K562 (cell line): ENCODE measurements at regions not wholly inside any gene's neighbourhood (a gene's known extent, or its start where the extent isn't known, plus 50 kb on each side); places are given as distances from the start of the nearest gene placed in this dataset.

Experiments
- GATAD2A ChIP-seq: fragments of 450-650 bp; IDR thresholded peaks from 2 replicates; pipeline ENCODE4 v1.6.1; 2017
- HDAC8 ChIP-seq: fragments of 450-650 bp; IDR thresholded peaks from 2 replicates; pipeline ENCODE4 v1.6.1; 2016; ENCODE audit warnings: mild to moderate bottlenecking, missing genetic modification characterization, moderate library complexity, missing compliant biosample characterization
- HMG20A ChIP-seq: fragments of 450-650 bp; formaldehyde crosslinking; conservative IDR thresholded peaks from 2 replicates; pipeline ENCODE4 v1.4.0; 2020; ENCODE audit warnings: mild to moderate bottlenecking, mixed read lengths
- KLF10 ChIP-seq: fragments of 250-450 bp; sonication (Bioruptor Pico); IDR thresholded peaks from 2 replicates; pipeline ENCODE4 v1.6.1; 2021; ENCODE audit warnings: matching md5 sums
- MAZ ChIP-seq, 2 experiments: fragments of 450-650 bp in 1 of 2; sonication (generic) in 1 of 2; formaldehyde crosslinking; IDR thresholded peaks in 1 of 2; conservative IDR thresholded peaks in 1 of 2; 2 replicates each; pipeline versions ENCODE4 v1.4.0 to v1.5.0; 2020; ENCODE audit warnings: mild to moderate bottlenecking in 1 of 2, missing genetic modification reagents in 1 of 2
- NFE2 ChIP-seq: IDR thresholded peaks from 2 replicates; pipeline ENCODE4 v1.6.1; 2014; ENCODE audit warnings: antibody characterized with exemption, low read depth
- SREBF2 ChIP-seq: sonication (generic); formaldehyde crosslinking; IDR thresholded peaks from 2 replicates; pipeline ENCODE4 v1.4.0; 2020; ENCODE audit warnings: mild to moderate bottlenecking, missing genetic modification reagents
- TARDBP ChIP-seq: fragments of 450-650 bp; IDR thresholded peaks from 2 replicates; pipeline ENCODE4 v1.6.1; 2016
- TOE1 ChIP-seq, 2 experiments: fragments of 450-650 bp in 1 of 2; sonication (generic) in 1 of 2; formaldehyde crosslinking in 1 of 2; IDR thresholded peaks; 2 replicates each; pipeline versions ENCODE4 v1.7.1 to v1.8.0; 2016 to 2022; ENCODE audit warnings: borderline replicate concordance in 2 of 2, mild to moderate bottlenecking in 2 of 2, antibody characterized with exemption in 1 of 2, inconsistent platforms in 1 of 2, low read depth in 1 of 2, missing genetic modification reagents in 1 of 2, moderate library complexity in 1 of 2
- XRCC3 ChIP-seq: fragments of 450-650 bp; IDR thresholded peaks from 2 replicates; pipeline ENCODE4 v1.6.1; 2017; ENCODE audit warnings: mild to moderate bottlenecking, moderate library complexity
- ZNF24 ChIP-seq: fragments of 450-650 bp; IDR thresholded peaks from 2 replicates; pipeline ENCODE4 v1.6.1; 2016
- TF ChIP-seq, protein P1 (sequence below): fragments of 450-650 bp; IDR thresholded peaks from 2 replicates; pipeline ENCODE4 v1.6.1; 2018; ENCODE audit not compliant: partially characterized antibody
- TF ChIP-seq, protein P2 (sequence below): fragments of 450-650 bp; IDR thresholded peaks from one replicate; pipeline ENCODE4 v1.6.1; 2018; ENCODE audit warnings: mild to moderate bottlenecking, moderate library complexity; ENCODE audit not compliant: partially characterized antibody
- TF ChIP-seq, protein P3 (sequence below): sonication (generic); formaldehyde crosslinking; IDR thresholded peaks from 2 replicates; pipeline ENCODE4 v1.4.0; 2020; ENCODE audit warnings: mild to moderate bottlenecking, missing genetic modification reagents
- TF ChIP-seq, protein P4 (sequence below): fragments of 250-450 bp; sonication (Bioruptor Pico); IDR thresholded peaks from 2 replicates; pipeline ENCODE4 v1.4.0; 2020; ENCODE audit warnings: mild to moderate bottlenecking, moderate library complexity

DNA sequence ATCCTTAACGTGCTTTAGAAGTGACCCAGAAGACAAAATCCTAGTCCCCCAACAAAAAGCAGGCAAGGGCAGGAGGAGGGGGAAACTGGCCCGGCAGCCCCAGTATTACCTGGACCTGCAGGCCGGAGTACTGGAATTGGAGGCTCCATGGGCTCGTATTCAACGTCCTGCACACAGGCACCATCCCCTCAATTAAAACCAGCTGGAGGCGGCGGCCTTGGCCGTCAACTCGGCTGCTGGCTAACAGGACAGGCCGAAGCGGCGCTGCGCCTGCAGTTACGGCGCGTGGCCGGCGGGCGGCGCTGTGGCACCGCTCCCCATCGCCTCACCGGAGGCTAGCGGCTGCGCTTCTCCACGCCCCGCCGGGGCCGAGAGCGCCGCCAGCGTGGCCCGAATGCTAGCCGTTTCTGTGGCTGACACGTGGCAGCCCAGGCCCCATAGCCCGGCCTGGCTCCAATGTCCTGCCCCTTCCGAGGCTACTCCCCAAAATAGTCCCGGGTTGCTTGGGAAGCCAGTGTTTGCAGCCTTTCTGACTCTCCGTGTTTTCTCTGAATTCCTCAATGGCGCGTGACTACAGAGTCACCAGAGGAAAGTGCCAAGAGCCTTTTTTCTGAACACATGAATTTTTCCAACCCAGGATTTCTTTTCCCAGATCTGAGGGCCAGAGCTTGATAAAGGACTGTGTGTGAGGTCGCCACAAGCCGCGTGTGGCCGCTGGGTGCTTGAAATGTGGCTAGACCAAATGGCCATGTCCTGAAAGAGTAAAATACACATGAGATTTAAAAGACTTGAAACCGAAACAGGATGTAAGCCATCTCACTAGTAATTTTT lies 82.5 kb downstream of the HHIPL2 start (continued):
- TF ChIP-seq, protein P1, sequence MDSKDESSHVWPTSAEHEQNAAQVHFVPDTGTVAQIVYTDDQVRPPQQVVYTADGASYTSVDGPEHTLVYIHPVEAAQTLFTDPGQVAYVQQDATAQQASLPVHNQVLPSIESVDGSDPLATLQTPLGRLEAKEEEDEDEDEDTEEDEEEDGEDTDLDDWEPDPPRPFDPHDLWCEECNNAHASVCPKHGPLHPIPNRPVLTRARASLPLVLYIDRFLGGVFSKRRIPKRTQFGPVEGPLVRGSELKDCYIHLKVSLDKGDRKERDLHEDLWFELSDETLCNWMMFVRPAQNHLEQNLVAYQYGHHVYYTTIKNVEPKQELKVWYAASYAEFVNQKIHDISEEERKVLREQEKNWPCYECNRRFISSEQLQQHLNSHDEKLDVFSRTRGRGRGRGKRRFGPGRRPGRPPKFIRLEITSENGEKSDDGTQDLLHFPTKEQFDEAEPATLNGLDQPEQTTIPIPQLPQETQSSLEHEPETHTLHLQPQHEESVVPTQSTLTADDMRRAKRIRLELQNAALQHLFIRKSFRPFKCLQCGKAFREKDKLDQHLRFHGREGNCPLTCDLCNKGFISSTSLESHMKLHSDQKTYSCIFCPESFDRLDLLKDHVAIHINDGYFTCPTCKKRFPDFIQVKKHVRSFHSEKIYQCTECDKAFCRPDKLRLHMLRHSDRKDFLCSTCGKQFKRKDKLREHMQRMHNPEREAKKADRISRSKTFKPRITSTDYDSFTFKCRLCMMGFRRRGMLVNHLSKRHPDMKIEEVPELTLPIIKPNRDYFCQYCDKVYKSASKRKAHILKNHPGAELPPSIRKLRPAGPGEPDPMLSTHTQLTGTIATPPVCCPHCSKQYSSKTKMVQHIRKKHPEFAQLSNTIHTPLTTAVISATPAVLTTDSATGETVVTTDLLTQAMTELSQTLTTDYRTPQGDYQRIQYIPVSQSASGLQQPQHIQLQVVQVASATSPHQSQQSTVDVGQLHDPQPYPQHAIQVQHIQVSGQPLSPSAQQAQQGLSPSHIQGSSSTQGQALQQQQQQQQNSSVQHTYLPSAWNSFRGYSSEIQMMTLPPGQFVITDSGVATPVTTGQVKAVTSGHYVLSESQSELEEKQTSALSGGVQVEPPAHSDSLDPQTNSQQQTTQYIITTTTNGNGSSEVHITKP: peak; percentile 72
- TF ChIP-seq HDAC8 (tag) (peak; percentile 77; the same call in 1 of the 2 replicates), MAZ (CRISPR knock-in tag; conservative IDR thresholded peaks at IDR 0.05 in 1 of 2, IDR thresholded peaks at IDR 0.05 in 1 of 2) (peak; percentile 76 to 87), XRCC3 (no peak), TOE1 (IDR thresholded peaks at IDR 0.05; ENCODE audit: borderline replicate concordance) (peak; percentile 60; the same call in 1 of the 2 replicates), TOE1 (CRISPR knock-in tag; IDR thresholded peaks at IDR 0.05; ENCODE audit: borderline replicate concordance, low read depth) (no peak), SREBF2 (CRISPR knock-in tag) (peak; percentile 82; the same call in 1 of the 2 replicates), ZNF24 (peak; percentile 88), KLF10 (CRISPR knock-in tag) (no peak), NFE2 (no peak), TARDBP (peak; percentile 89), HMG20A (CRISPR knock-in tag) (no peak), GATAD2A (0 out of 2 replicates have a peak, but pooled peaks have one; percentile 74)
- TF ChIP-seq, protein P2, sequence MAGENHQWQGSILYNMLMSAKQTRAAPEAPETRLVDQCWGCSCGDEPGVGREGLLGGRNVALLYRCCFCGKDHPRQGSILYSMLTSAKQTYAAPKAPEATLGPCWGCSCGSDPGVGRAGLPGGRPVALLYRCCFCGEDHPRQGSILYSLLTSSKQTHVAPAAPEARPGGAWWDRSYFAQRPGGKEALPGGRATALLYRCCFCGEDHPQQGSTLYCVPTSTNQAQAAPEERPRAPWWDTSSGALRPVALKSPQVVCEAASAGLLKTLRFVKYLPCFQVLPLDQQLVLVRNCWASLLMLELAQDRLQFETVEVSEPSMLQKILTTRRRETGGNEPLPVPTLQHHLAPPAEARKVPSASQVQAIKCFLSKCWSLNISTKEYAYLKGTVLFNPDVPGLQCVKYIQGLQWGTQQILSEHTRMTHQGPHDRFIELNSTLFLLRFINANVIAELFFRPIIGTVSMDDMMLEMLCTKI: no peak
- TF ChIP-seq, protein P3, sequence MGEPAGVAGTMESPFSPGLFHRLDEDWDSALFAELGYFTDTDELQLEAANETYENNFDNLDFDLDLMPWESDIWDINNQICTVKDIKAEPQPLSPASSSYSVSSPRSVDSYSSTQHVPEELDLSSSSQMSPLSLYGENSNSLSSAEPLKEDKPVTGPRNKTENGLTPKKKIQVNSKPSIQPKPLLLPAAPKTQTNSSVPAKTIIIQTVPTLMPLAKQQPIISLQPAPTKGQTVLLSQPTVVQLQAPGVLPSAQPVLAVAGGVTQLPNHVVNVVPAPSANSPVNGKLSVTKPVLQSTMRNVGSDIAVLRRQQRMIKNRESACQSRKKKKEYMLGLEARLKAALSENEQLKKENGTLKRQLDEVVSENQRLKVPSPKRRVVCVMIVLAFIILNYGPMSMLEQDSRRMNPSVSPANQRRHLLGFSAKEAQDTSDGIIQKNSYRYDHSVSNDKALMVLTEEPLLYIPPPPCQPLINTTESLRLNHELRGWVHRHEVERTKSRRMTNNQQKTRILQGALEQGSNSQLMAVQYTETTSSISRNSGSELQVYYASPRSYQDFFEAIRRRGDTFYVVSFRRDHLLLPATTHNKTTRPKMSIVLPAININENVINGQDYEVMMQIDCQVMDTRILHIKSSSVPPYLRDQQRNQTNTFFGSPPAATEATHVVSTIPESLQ (CRISPR knock-in tag): peak; percentile 98; the same call in 1 of the 2 replicates
- TF ChIP-seq, protein P4, sequence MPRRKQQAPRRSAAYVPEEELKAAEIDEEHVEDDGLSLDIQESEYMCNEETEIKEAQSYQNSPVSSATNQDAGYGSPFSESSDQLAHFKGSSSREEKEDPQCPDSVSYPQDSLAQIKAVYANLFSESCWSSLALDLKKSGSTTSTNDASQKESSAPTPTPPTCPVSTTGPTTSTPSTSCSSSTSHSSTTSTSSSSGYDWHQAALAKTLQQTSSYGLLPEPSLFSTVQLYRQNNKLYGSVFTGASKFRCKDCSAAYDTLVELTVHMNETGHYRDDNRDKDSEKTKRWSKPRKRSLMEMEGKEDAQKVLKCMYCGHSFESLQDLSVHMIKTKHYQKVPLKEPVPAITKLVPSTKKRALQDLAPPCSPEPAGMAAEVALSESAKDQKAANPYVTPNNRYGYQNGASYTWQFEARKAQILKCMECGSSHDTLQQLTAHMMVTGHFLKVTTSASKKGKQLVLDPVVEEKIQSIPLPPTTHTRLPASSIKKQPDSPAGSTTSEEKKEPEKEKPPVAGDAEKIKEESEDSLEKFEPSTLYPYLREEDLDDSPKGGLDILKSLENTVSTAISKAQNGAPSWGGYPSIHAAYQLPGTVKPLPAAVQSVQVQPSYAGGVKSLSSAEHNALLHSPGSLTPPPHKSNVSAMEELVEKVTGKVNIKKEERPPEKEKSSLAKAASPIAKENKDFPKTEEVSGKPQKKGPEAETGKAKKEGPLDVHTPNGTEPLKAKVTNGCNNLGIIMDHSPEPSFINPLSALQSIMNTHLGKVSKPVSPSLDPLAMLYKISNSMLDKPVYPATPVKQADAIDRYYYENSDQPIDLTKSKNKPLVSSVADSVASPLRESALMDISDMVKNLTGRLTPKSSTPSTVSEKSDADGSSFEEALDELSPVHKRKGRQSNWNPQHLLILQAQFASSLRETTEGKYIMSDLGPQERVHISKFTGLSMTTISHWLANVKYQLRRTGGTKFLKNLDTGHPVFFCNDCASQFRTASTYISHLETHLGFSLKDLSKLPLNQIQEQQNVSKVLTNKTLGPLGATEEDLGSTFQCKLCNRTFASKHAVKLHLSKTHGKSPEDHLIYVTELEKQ (CRISPR knock-in tag): no peak
